ENCODE measurements at regions not wholly inside any gene's neighbourhood (a gene's known extent, or its start where the extent isn't known, plus 50 kb on each side); places are given as distances from the start of the nearest gene placed in this dataset.

GRCh38 chr22:47967831-47968230 is 1205.4 kb downstream of the TBC1D22A start:
- TF ChIP-seq CTCF (conservative IDR thresholded peaks at IDR 0.05; ENCODE audit: low read length), result no peak
- no peak for TF ChIP-seq EZH2phosphoT487 (IDR thresholded peaks at IDR 0.05; ENCODE audit: borderline replicate concordance)
